Naive thymus-derived CD8-positive, alpha-beta T cell (primary cell): ENCODE measurements at regions not wholly inside any gene's neighbourhood (a gene's known extent, or its start where the extent isn't known, plus 50 kb on each side); places are given as distances from the start of the nearest gene placed in this dataset.
"Not testable (repeated sequence)": the region's sequence is repeated elsewhere in the genome, so short reads cannot be mapped to it uniquely, and the experiment has no call there.

Source experiments
- ATAC-seq, 2 donors: fragments of 150-1000 bp; cut with Tn5 transposase in 1 of 2; sonication (Bioruptor Pico), chemical (Tn5 transposase) in 1 of 2; 1 replicate in 1 of 2; 2 replicates in 1 of 2; pipeline ENCODE4 v1.10.0; 2021; ENCODE audit warnings: mild to moderate bottlenecking in 2 of 2, moderate library complexity in 2 of 2
- POLR2A ChIA-PET: fragments of 350-600 bp; sonication (Branson Sonifier 250); formaldehyde crosslinking; loops from one replicate; lab custom pipeline; 2021; ENCODE audit warnings: antibody characterized with exemption; lab: Charles Lee
- DNase-seq, 10 donors: peaks; one replicate each; pipeline versions ENCODE4 v3.0.0 to v3.0.0-alpha.2; 2020 to 2022
- H3K27ac Mint-ChIP-seq, 10 donors: one replicate each; pipeline ENCODE4 v1.8.0; 2020 to 2022; ENCODE audit warnings: mild to moderate bottlenecking in 10 of 10, mixed read lengths in 10 of 10, moderate library complexity in 4 of 10, inconsistent platforms in 1 of 10
- H3K27me3 Mint-ChIP-seq, 5 donors: one replicate each; pipeline ENCODE4 v1.8.0; 2021 to 2022; ENCODE audit warnings: mixed read lengths in 5 of 5
- H3K36me3 Mint-ChIP-seq, 3 donors: one replicate each; pipeline ENCODE4 v1.8.0; 2020 to 2022; ENCODE audit warnings: mixed read lengths in 3 of 3, mild to moderate bottlenecking in 2 of 3, inconsistent platforms in 1 of 3
- H3K4me1 Mint-ChIP-seq, 4 donors: one replicate each; pipeline ENCODE4 v1.8.0; 2021 to 2022; ENCODE audit warnings: mixed read lengths in 4 of 4
- H3K4me3 Mint-ChIP-seq, 10 donors: one replicate each; pipeline ENCODE4 v1.8.0; 2020 to 2022; ENCODE audit warnings: mild to moderate bottlenecking in 10 of 10, mixed read lengths in 10 of 10, moderate library complexity in 6 of 10, inconsistent platforms in 1 of 10
- H3K9me3 Mint-ChIP-seq, 9 donors: one replicate each; pipeline ENCODE4 v1.8.0; 2020 to 2022; ENCODE audit warnings: mixed read lengths in 9 of 9, mild to moderate bottlenecking in 3 of 9, inconsistent platforms in 1 of 9, moderate library complexity in 1 of 9

- Mint-ChIP-seq H3K4me1 (peaks cover 0 to 36% (median under 1%) of the 10 kb centered on the region in 4 donors), H3K27me3 (peaks cover 0 to 12% (median 0%) of the 10 kb centered on the region in 5 donors), H3K9me3 (peaks cover 0 to 2% (median 0%) of the 10 kb centered on the region in 9 donors), H3K4me3 (no peak overlapping the region), H3K36me3 (no peaks in the 10 kb centered on the region), H3K27ac (peak overlapping the region in 2 of 10 donors; percentile 35 to 37)
- POLR2A ChIA-PET = no interaction called here
- DNase-seq = no peak
- ATAC-seq = peak in 1 of 2 donors; percentile 39
Observed at GRCh38 chr3:72164635-72164978, 379.7 kb upstream of the PROK2 start.

- Mint-ChIP-seq H3K27me3 (peaks cover 0 to 12% (median 0%) of the 10 kb centered on the region in 5 donors), H3K36me3 (no peaks in the 10 kb centered on the region), H3K27ac (peak overlapping the region in 2 of 10 donors; percentile 35 to 37), H3K4me1 (peaks cover 0 to 39% (median under 1%) of the 10 kb centered on the region in 4 donors), H3K4me3 (peak overlapping the region in 1 of 10 donors; percentile 19), H3K9me3 (peaks cover 0 to 2% (median 0%) of the 10 kb centered on the region in 9 donors)
- POLR2A ChIA-PET = no interaction called here
- DNase-seq (peak in 1 of 10 donors; percentile 27), ATAC-seq (peak in 1 of 2 donors; percentile 53)
Observed at GRCh38 chr3:72163809-72164634, 379.1 kb upstream of the PROK2 start.

- Mint-ChIP-seq H3K36me3 (no peaks in the 10 kb centered on the region), H3K27ac (no peak overlapping the region), H3K4me1 (peaks cover 4 to 49% (median 5%) of the 10 kb centered on the region in 4 donors), H3K27me3 (peaks cover 0 to 17% (median 0%) of the 10 kb centered on the region in 5 donors), H3K9me3 (peaks cover 0 to 2% (median 0%) of the 10 kb centered on the region in 9 donors), H3K4me3 (no peak overlapping the region)
- no peak for ATAC-seq
- no peak for DNase-seq
- POLR2A ChIA-PET = interaction anchor here (1.1 kb wide), 1 partner anchor 111 kb away, joined by 3 read pairs; no protein-coding TSS in a partner anchor
Observed at GRCh38 chr3:72162649-72163184, 377.8 kb upstream of the PROK2 start.

- H3K4me1 Mint-ChIP-seq = peaks cover 4 to 50% (median 8%) of the 10 kb centered on the region in 4 donors
- no peaks in the 10 kb centered on the region for H3K36me3 Mint-ChIP-seq
- no peak overlapping the region for H3K4me3 Mint-ChIP-seq
- ATAC-seq (no peak), DNase-seq (no peak)
- peaks cover 0 to 2% (median 0%) of the 10 kb centered on the region in 9 donors for H3K9me3 Mint-ChIP-seq
- POLR2A ChIA-PET = interaction anchor here (1.1 kb wide), 1 partner anchor 112 kb away, joined by 3 read pairs; no protein-coding TSS in a partner anchor
- no peak overlapping the region for H3K27ac Mint-ChIP-seq
- peaks cover 0 to 17% (median 0%) of the 10 kb centered on the region in 5 donors for H3K27me3 Mint-ChIP-seq
Observed at GRCh38 chr3:72161881-72162595, 377.1 kb upstream of the PROK2 start.

- H3K36me3 Mint-ChIP-seq, ATAC-seq, H3K4me3 Mint-ChIP-seq, H3K27ac Mint-ChIP-seq, POLR2A ChIA-PET, DNase-seq, H3K9me3 Mint-ChIP-seq: not testable (repeated sequence)
- peaks cover 0 to 17% (median 0%) of the 10 kb centered on the region in 5 donors for H3K27me3 Mint-ChIP-seq
- H3K4me1 Mint-ChIP-seq = peaks cover 4 to 50% (median 8%) of the 10 kb centered on the region in 4 donors
Observed at GRCh38 chr3:72161285-72161684, 376.3 kb upstream of the PROK2 start.

GRCh38 chr3:72160351-72160750 lies 375.4 kb upstream of the PROK2 start:
- H3K27ac Mint-ChIP-seq = no peak overlapping the region
- peaks cover 0 to 2% (median 0%) of the 10 kb centered on the region in 9 donors for H3K9me3 Mint-ChIP-seq
- H3K36me3 Mint-ChIP-seq = no peaks in the 10 kb centered on the region
- H3K27me3 Mint-ChIP-seq = peaks cover 0 to 17% (median 0%) of the 10 kb centered on the region in 5 donors
- DNase-seq (no peak), ATAC-seq (no peak)
- POLR2A ChIA-PET = no interaction called here
- peaks cover 2 to 46% (median 8%) of the 10 kb centered on the region in 4 donors for H3K4me1 Mint-ChIP-seq
- H3K4me3 Mint-ChIP-seq = no peak overlapping the region

GRCh38 chr3:72159487-72159886 lies 374.5 kb upstream of the PROK2 start:
- H3K4me3 Mint-ChIP-seq = no peak overlapping the region
- ATAC-seq = no peak
- no peaks in the 10 kb centered on the region for H3K36me3 Mint-ChIP-seq
- H3K4me1 Mint-ChIP-seq = peaks cover 2 to 39% (median 8%) of the 10 kb centered on the region in 4 donors
- peaks cover 0 to 17% (median 0%) of the 10 kb centered on the region in 5 donors for H3K27me3 Mint-ChIP-seq
- POLR2A ChIA-PET = no interaction called here
- no peak for DNase-seq
- H3K27ac Mint-ChIP-seq = no peak overlapping the region
- peaks cover 0 to 2% (median 0%) of the 10 kb centered on the region in 9 donors for H3K9me3 Mint-ChIP-seq

GRCh38 chr3:72158639-72159326 lies 373.8 kb upstream of the PROK2 start:
- Mint-ChIP-seq H3K4me3 (no peak overlapping the region), H3K27ac (no peak overlapping the region), H3K36me3 (no peaks in the 10 kb centered on the region), H3K9me3 (peaks cover 0 to 2% (median 0%) of the 10 kb centered on the region in 9 donors), H3K4me1 (peaks cover 2 to 33% (median 8%) of the 10 kb centered on the region in 4 donors), H3K27me3 (peaks cover 0 to 17% (median 0%) of the 10 kb centered on the region in 5 donors)
- ATAC-seq = no peak
- no peak for DNase-seq
- POLR2A ChIA-PET = no interaction called here

- peaks cover 0 to 17% (median 0%) of the 10 kb centered on the region in 5 donors for H3K27me3 Mint-ChIP-seq
- peaks cover 0 to 2% (median 0%) of the 10 kb centered on the region in 9 donors for H3K9me3 Mint-ChIP-seq
- POLR2A ChIA-PET = interaction anchor here (0.9 kb wide), 1 partner anchor 424 kb away, joined by 3 read pairs; no protein-coding TSS in a partner anchor
- H3K4me3 Mint-ChIP-seq = no peak overlapping the region
- ATAC-seq (no peak), DNase-seq (no peak)
- H3K4me1 Mint-ChIP-seq = peaks cover 2 to 27% (median 8%) of the 10 kb centered on the region in 4 donors
- no peak overlapping the region for H3K27ac Mint-ChIP-seq
- H3K36me3 Mint-ChIP-seq = no peaks in the 10 kb centered on the region
Observed at GRCh38 chr3:72157748-72158638, 373.0 kb upstream of the PROK2 start.

GRCh38 chr3:72155391-72156064 lies 370.6 kb upstream of the PROK2 start:
- POLR2A ChIA-PET = no interaction called here
- H3K27ac Mint-ChIP-seq = no peak overlapping the region

More at GRCh38 chr3:72155391-72156064, 370.6 kb upstream of the PROK2 start:
- peaks cover 0 to 1% (median 0%) of the 10 kb centered on the region in 9 donors for H3K9me3 Mint-ChIP-seq
- H3K36me3 Mint-ChIP-seq = no peaks in the 10 kb centered on the region
- H3K27me3 Mint-ChIP-seq = peaks cover 0 to 5% (median 0%) of the 10 kb centered on the region in 5 donors
- ATAC-seq (no peak), DNase-seq (no peak)
- peaks cover 2 to 15% (median 8%) of the 10 kb centered on the region in 4 donors for H3K4me1 Mint-ChIP-seq
- H3K4me3 Mint-ChIP-seq = no peak overlapping the region
